Epithelial cell of proximal tubule (primary cell): ENCODE measurements at regions not wholly inside any gene's neighbourhood (a gene's known extent, or its start where the extent isn't known, plus 50 kb on each side); places are given as distances from the start of the nearest gene placed in this dataset.

Source experiments
- DNase-seq: peaks from one replicate; pipeline ENCODE4 v3.0.0-alpha.2; 2011; ENCODE audit warnings: low read depth
- H3K4me3 ChIP-seq: 2 replicates; pipeline ENCODE4 v1.5.1; 2011; ENCODE audit warnings: low read depth, mild to moderate bottlenecking, low read length
- CTCF ChIP-seq: conservative IDR thresholded peaks from 2 replicates; pipeline ENCODE4 v1.5.1; 2012; ENCODE audit warnings: low read depth, mild to moderate bottlenecking, low read length

DNA sequence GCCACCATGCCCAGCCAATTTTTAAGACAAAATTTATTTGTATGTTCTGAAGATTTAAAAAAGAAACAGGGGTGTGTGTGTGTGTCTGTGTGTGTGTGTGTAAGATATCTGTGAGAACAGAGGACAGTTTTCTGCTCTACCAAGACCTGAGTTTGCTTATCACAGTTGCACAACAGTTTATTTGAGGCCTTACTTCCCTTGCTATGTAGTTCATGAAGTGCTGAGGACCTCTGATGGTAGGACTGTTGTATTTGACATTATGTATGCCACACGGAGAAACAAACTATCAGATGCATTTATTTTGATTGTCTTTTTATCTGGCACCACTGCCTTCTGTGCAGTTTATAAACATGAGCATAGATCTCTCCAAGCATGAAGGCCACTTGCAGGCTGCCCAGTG is 355.2 kb downstream of the PBX1 start:
- DNase-seq: no peak
- no peak overlapping the region for H3K4me3 ChIP-seq
- peak; percentile 38 for TF ChIP-seq CTCF

DNA sequence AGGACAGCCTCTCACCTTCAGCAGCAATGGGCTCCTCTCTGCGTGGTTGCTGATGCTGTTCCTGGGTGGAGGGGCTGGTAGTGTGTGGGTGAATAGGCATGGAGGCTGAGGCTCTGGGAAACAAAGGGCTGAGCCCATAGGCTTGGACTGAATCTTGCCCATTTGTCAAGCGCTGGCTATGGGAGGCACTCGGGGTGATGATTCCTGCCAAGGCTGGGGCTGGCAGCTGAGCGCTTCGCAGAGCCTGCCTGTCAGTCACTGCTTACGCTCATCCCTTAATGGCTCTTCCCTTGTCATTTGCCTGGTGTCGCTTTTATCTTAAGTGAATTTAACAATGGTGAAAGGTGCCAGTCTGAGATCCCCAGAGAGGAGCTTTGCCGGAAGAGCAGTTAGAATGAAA is 353.3 kb downstream of the PBX1 start:
- TF ChIP-seq CTCF: no peak
- no peak for DNase-seq
- H3K4me3 ChIP-seq: no peak overlapping the region

DNA sequence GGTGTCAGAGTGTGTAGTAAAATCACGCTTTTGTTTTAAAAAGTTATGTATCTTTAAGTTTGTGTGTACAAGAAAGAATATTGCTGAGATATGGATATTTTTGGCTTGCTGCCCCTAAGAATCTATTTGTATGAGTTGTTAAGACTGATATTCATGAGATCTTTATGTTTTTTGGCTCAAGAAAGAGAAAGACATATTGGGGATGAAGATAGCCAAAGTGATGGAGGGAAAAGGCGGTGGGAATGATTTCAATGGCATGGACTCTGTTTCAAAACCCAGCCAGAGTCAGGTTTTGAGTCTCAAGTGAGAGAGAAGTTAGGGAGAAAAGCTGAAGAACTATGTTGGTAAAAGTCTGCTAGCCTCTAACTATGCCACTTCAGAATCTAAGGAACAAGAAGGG is 351.7 kb downstream of the PBX1 start:
- no peak for TF ChIP-seq CTCF
- H3K4me3 ChIP-seq: no peak overlapping the region
- no peak for DNase-seq

DNA sequence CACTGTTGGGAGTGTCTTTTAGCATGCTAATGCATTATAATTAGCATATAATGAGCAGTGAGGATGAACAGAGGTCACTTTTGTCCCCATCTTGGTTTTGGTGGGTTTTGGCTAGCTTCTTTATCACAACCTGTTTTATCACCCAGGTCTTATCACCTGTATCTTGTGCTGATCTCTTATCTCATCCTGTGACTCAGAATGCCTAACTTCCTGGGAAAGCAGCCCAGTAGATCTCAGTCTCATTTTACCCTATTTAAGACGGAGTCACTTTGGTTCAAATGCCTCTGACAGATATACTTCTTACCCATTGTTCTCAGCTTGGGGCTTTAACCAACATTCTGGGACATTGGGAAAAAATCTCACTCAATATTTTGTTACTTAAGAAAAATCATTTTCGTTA is 348.7 kb downstream of the PBX1 start:
- TF ChIP-seq CTCF: no peak
- no peak for DNase-seq
- H3K4me3 ChIP-seq: no peak overlapping the region

GRCh38 chr1:164905869-164906268 is 346.9 kb downstream of the PBX1 start:
- no peak overlapping the region for H3K4me3 ChIP-seq
- no peak for TF ChIP-seq CTCF
- no peak for DNase-seq

DNA sequence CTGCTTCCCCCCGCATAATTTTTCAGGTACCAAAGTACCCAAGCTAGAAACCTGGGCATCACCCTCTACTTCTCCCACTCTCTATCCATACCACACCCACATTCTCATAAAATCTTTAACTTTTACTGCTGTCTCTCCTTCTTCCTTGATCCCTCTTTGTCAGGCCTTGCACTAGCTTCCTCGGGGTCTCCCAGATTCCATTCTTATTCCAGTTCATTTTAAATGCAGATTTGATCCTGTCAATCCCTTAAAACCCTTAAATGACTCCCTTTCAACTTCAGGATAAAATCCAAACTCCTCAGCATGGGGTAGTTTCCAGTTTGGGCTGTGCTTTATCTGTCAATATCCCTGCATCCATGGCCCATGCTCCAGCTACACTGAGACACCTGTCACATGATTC is 343.5 kb downstream of the PBX1 start:
- no peak for DNase-seq
- H3K4me3 ChIP-seq: no peak overlapping the region
- no peak for TF ChIP-seq CTCF
